ENCODE measurements at regions not wholly inside any gene's neighbourhood (a gene's known extent, or its start where the extent isn't known, plus 50 kb on each side); places are given as distances from the start of the nearest gene placed in this dataset.

GRCh38 chr12:115253049-115253448 is 569.1 kb upstream of the TBX3 start:
- no peak for TF ChIP-seq CTCF (IDR thresholded peaks at IDR 0.05; ENCODE audit: low read depth, low read length)
- TF ChIP-seq POLR2A (IDR thresholded peaks at IDR 0.05; ENCODE audit: extremely low read depth, insufficient read length), result no peak
- no peak for TF ChIP-seq MYC (IDR thresholded peaks at IDR 0.05; ENCODE audit: low read depth, low read length)
